Activated naive CD4-positive, alpha-beta T cell treated with anti-CD3 and anti-CD28 coated beads, Interleukin-2, amount 50 U/mL, for 24 hours (primary cell): ENCODE measurements at regions not wholly inside any gene's neighbourhood (a gene's known extent, or its start where the extent isn't known, plus 50 kb on each side); places are given as distances from the start of the nearest gene placed in this dataset.

Source experiments
- H3K27ac Mint-ChIP-seq: one replicate; pipeline ENCODE4 v1.8.0; 2021; ENCODE audit warnings: mild to moderate bottlenecking, mixed read lengths
- H3K27me3 Mint-ChIP-seq: one replicate; pipeline ENCODE4 v1.8.0; 2021; ENCODE audit warnings: mixed read lengths
- H3K36me3 Mint-ChIP-seq: one replicate; pipeline ENCODE4 v1.8.0; 2021; ENCODE audit warnings: mixed read lengths
- H3K4me1 Mint-ChIP-seq: one replicate; pipeline ENCODE4 v1.8.0; 2021; ENCODE audit warnings: mixed read lengths
- H3K4me3 Mint-ChIP-seq: one replicate; pipeline ENCODE4 v1.8.0; 2021; ENCODE audit warnings: mild to moderate bottlenecking, mixed read lengths
- H3K9me3 Mint-ChIP-seq: one replicate; pipeline ENCODE4 v1.8.0; 2021; ENCODE audit warnings: mixed read lengths

GRCh38 chr12:19645823-19646222 is 206.5 kb downstream of the AEBP2 start:
- Mint-ChIP-seq H3K36me3 (peaks cover 3% of the 10 kb centered on the region), H3K4me3 (no peak overlapping the region), H3K27ac (no peak overlapping the region), H3K9me3 (peaks cover 11% of the 10 kb centered on the region), H3K4me1 (no peaks in the 10 kb centered on the region), H3K27me3 (peaks cover 3% of the 10 kb centered on the region)

- Mint-ChIP-seq H3K27me3 (peaks cover 3% of the 10 kb centered on the region), H3K36me3 (peaks cover 5% of the 10 kb centered on the region), H3K4me1 (no peaks in the 10 kb centered on the region), H3K27ac (no peak overlapping the region), H3K4me3 (no peak overlapping the region), H3K9me3 (peaks cover 11% of the 10 kb centered on the region)
Measured at GRCh38 chr12:19646599-19646998, 207.3 kb downstream of the AEBP2 start.

- Mint-ChIP-seq H3K9me3 (peaks cover 11% of the 10 kb centered on the region), H3K36me3 (peaks cover 5% of the 10 kb centered on the region), H3K27me3 (peaks cover 3% of the 10 kb centered on the region), H3K4me1 (no peaks in the 10 kb centered on the region), H3K4me3 (no peak overlapping the region), H3K27ac (no peak overlapping the region)
Measured at GRCh38 chr12:19647806-19648556, 208.7 kb downstream of the AEBP2 start.

- H3K4me3 Mint-ChIP-seq, result no peak overlapping the region
- H3K27me3 Mint-ChIP-seq, result peaks cover 3% of the 10 kb centered on the region
- H3K36me3 Mint-ChIP-seq, result peaks cover 5% of the 10 kb centered on the region
- H3K4me1 Mint-ChIP-seq, result no peaks in the 10 kb centered on the region
- H3K27ac Mint-ChIP-seq, result no peak overlapping the region
- H3K9me3 Mint-ChIP-seq, result peaks cover 11% of the 10 kb centered on the region
Measured at GRCh38 chr12:19648591-19648990, 209.3 kb downstream of the AEBP2 start.

GRCh38 chr12:19652386-19652785 is 213.1 kb downstream of the AEBP2 start:
- Mint-ChIP-seq H3K36me3 (peaks cover 2% of the 10 kb centered on the region), H3K4me3 (no peak overlapping the region), H3K27ac (no peak overlapping the region), H3K9me3 (peaks cover 5% of the 10 kb centered on the region), H3K27me3 (peaks cover 3% of the 10 kb centered on the region), H3K4me1 (no peaks in the 10 kb centered on the region)

GRCh38 chr12:19654650-19655376 is 215.5 kb downstream of the AEBP2 start:
- H3K27ac Mint-ChIP-seq, result no peak overlapping the region
- H3K36me3 Mint-ChIP-seq, result peaks cover 2% of the 10 kb centered on the region
- no peaks in the 10 kb centered on the region for H3K27me3 Mint-ChIP-seq
- no peak overlapping the region for H3K4me3 Mint-ChIP-seq
- peaks cover 4% of the 10 kb centered on the region for H3K4me1 Mint-ChIP-seq
- no peaks in the 10 kb centered on the region for H3K9me3 Mint-ChIP-seq

GRCh38 chr12:19657118-19657731 is 217.9 kb downstream of the AEBP2 start:
- H3K4me3 Mint-ChIP-seq, result no peak overlapping the region
- no peak overlapping the region for H3K27ac Mint-ChIP-seq
- H3K27me3 Mint-ChIP-seq, result no peaks in the 10 kb centered on the region
- H3K4me1 Mint-ChIP-seq, result peaks cover 8% of the 10 kb centered on the region
- H3K36me3 Mint-ChIP-seq, result no peaks in the 10 kb centered on the region
- H3K9me3 Mint-ChIP-seq, result no peaks in the 10 kb centered on the region

- H3K36me3 Mint-ChIP-seq, result no peaks in the 10 kb centered on the region
- no peaks in the 10 kb centered on the region for H3K27me3 Mint-ChIP-seq
- no peak overlapping the region for H3K27ac Mint-ChIP-seq
- H3K4me3 Mint-ChIP-seq, result no peak overlapping the region
- peaks cover 8% of the 10 kb centered on the region for H3K4me1 Mint-ChIP-seq
- H3K9me3 Mint-ChIP-seq, result no peaks in the 10 kb centered on the region
Measured at GRCh38 chr12:19657732-19658130, 218.4 kb downstream of the AEBP2 start.

- no peaks in the 10 kb centered on the region for H3K27me3 Mint-ChIP-seq
- H3K9me3 Mint-ChIP-seq, result no peaks in the 10 kb centered on the region
- peaks cover 8% of the 10 kb centered on the region for H3K4me1 Mint-ChIP-seq
- H3K27ac Mint-ChIP-seq, result no peak overlapping the region
- H3K36me3 Mint-ChIP-seq, result no peaks in the 10 kb centered on the region
- H3K4me3 Mint-ChIP-seq, result no peak overlapping the region
Measured at GRCh38 chr12:19659086-19659485, 219.8 kb downstream of the AEBP2 start.

- H3K4me3 Mint-ChIP-seq, result no peak overlapping the region
- no peaks in the 10 kb centered on the region for H3K36me3 Mint-ChIP-seq
- H3K27me3 Mint-ChIP-seq, result no peaks in the 10 kb centered on the region
- peaks cover 8% of the 10 kb centered on the region for H3K4me1 Mint-ChIP-seq
- no peaks in the 10 kb centered on the region for H3K9me3 Mint-ChIP-seq
- no peak overlapping the region for H3K27ac Mint-ChIP-seq
Measured at GRCh38 chr12:19659501-19659900, 220.2 kb downstream of the AEBP2 start.

GRCh38 chr12:19665121-19665900 is 226.0 kb downstream of the AEBP2 start:
- no peak overlapping the region for H3K27ac Mint-ChIP-seq
- H3K36me3 Mint-ChIP-seq, result no peaks in the 10 kb centered on the region
- no peak overlapping the region for H3K4me3 Mint-ChIP-seq

GRCh38 chr12:19666070-19666469 is 226.8 kb downstream of the AEBP2 start:
- H3K27ac Mint-ChIP-seq, result no peak overlapping the region
- no peaks in the 10 kb centered on the region for H3K27me3 Mint-ChIP-seq
- no peaks in the 10 kb centered on the region for H3K4me1 Mint-ChIP-seq
- no peaks in the 10 kb centered on the region for H3K9me3 Mint-ChIP-seq
- no peaks in the 10 kb centered on the region for H3K36me3 Mint-ChIP-seq
- H3K4me3 Mint-ChIP-seq, result no peak overlapping the region

More at GRCh38 chr12:19665121-19665900, 226.0 kb downstream of the AEBP2 start:
- H3K27me3 Mint-ChIP-seq, result no peaks in the 10 kb centered on the region
- no peaks in the 10 kb centered on the region for H3K9me3 Mint-ChIP-seq
- peaks cover 4% of the 10 kb centered on the region for H3K4me1 Mint-ChIP-seq

GRCh38 chr12:19669793-19670192 is 230.5 kb downstream of the AEBP2 start:
- H3K4me3 Mint-ChIP-seq, result no peak overlapping the region

GRCh38 chr12:19671695-19672094 is 232.4 kb downstream of the AEBP2 start:
- no peak overlapping the region for H3K27ac Mint-ChIP-seq

More at GRCh38 chr12:19669793-19670192, 230.5 kb downstream of the AEBP2 start:
- Mint-ChIP-seq H3K27ac (no peak overlapping the region), H3K27me3 (no peaks in the 10 kb centered on the region), H3K36me3 (peaks cover 1% of the 10 kb centered on the region), H3K9me3 (no peaks in the 10 kb centered on the region), H3K4me1 (no peaks in the 10 kb centered on the region)

GRCh38 chr12:19674437-19674836 is 235.1 kb downstream of the AEBP2 start:
- no peak overlapping the region for H3K4me3 Mint-ChIP-seq
- H3K27ac Mint-ChIP-seq, result no peak overlapping the region
- peaks cover 1% of the 10 kb centered on the region for H3K36me3 Mint-ChIP-seq
- no peaks in the 10 kb centered on the region for H3K9me3 Mint-ChIP-seq
- H3K4me1 Mint-ChIP-seq, result peaks cover 17% of the 10 kb centered on the region
- H3K27me3 Mint-ChIP-seq, result no peaks in the 10 kb centered on the region

More at GRCh38 chr12:19671695-19672094, 232.4 kb downstream of the AEBP2 start:
- no peaks in the 10 kb centered on the region for H3K27me3 Mint-ChIP-seq
- H3K4me3 Mint-ChIP-seq, result no peak overlapping the region
- no peaks in the 10 kb centered on the region for H3K9me3 Mint-ChIP-seq
- H3K4me1 Mint-ChIP-seq, result no peaks in the 10 kb centered on the region
- peaks cover 1% of the 10 kb centered on the region for H3K36me3 Mint-ChIP-seq
